Mesenteric fat pad (tissue), 1 donor: ENCODE measurements at regions not wholly inside any gene's neighbourhood (a gene's known extent, or its start where the extent isn't known, plus 50 kb on each side); places are given as distances from the start of the nearest gene placed in this dataset.

Experiments
- DNase-seq: peaks from one replicate; pipeline ENCODE4 v3.0.0-alpha.2; 2020; ENCODE audit warnings: low spot score
- donor health status: DM: yes; HTN: yes; CAD: no.

GRCh38 chr3:162777118-162777517 is 1280.5 kb downstream of the OTOL1 start:
- no peak for DNase-seq

- DNase-seq = no peak
These were observed 1283.7 kb downstream of the OTOL1 start for GRCh38 chr3:162780313-162780712.

- no peak for DNase-seq
These were observed 1303.3 kb downstream of the OTOL1 start for GRCh38 chr3:162799910-162800309.

GRCh38 chr3:162802228-162802965 is 1305.8 kb downstream of the OTOL1 start:
- DNase-seq = no peak

GRCh38 chr3:162810776-162811175 is 1314.2 kb downstream of the OTOL1 start:
- DNase-seq = no peak

- no peak for DNase-seq
These were observed 1346.1 kb downstream of the OTOL1 start for GRCh38 chr3:162842549-162843216.

GRCh38 chr3:162845918-162846317 is 1349.3 kb downstream of the OTOL1 start:
- no peak for DNase-seq

GRCh38 chr3:162847511-162847910 is 1350.9 kb downstream of the OTOL1 start:
- no peak for DNase-seq

GRCh38 chr3:162863579-162863978 is 1367.0 kb downstream of the OTOL1 start:
- DNase-seq = no peak

GRCh38 chr3:162865466-162865865 is 1368.9 kb downstream of the OTOL1 start:
- DNase-seq = no peak

GRCh38 chr3:162879021-162879562 is 1382.5 kb downstream of the OTOL1 start:
- no peak for DNase-seq

GRCh38 chr3:162884373-162884772 is 1387.8 kb downstream of the OTOL1 start:
- DNase-seq = no peak

- no peak for DNase-seq
These were observed 1396.5 kb downstream of the OTOL1 start for GRCh38 chr3:162892921-162893793.

GRCh38 chr3:162897291-162897690 is 1400.7 kb downstream of the OTOL1 start:
- no peak for DNase-seq

- DNase-seq = no peak
These were observed 1435.9 kb downstream of the OTOL1 start for GRCh38 chr3:162932503-162932902.

- DNase-seq = no peak
These were observed 1437.0 kb downstream of the OTOL1 start for GRCh38 chr3:162933656-162934055.

GRCh38 chr3:162936706-162937105 is 1440.1 kb downstream of the OTOL1 start:
- no peak for DNase-seq

- no peak for DNase-seq
These were observed 1441.5 kb downstream of the OTOL1 start for GRCh38 chr3:162938083-162938482.

- DNase-seq = no peak
These were observed 1449.0 kb downstream of the OTOL1 start for GRCh38 chr3:162945626-162946025.

- DNase-seq = no peak
These were observed 1460.1 kb downstream of the OTOL1 start for GRCh38 chr3:162956711-162957110.

- no peak for DNase-seq
These were observed 1463.7 kb downstream of the OTOL1 start for GRCh38 chr3:162960269-162960668.

- no peak for DNase-seq
These were observed 1473.7 kb downstream of the OTOL1 start for GRCh38 chr3:162970292-162970691.
